ENCODE measurements at regions not wholly inside any gene's neighbourhood (a gene's known extent, or its start where the extent isn't known, plus 50 kb on each side); places are given as distances from the start of the nearest gene placed in this dataset.

DNA sequence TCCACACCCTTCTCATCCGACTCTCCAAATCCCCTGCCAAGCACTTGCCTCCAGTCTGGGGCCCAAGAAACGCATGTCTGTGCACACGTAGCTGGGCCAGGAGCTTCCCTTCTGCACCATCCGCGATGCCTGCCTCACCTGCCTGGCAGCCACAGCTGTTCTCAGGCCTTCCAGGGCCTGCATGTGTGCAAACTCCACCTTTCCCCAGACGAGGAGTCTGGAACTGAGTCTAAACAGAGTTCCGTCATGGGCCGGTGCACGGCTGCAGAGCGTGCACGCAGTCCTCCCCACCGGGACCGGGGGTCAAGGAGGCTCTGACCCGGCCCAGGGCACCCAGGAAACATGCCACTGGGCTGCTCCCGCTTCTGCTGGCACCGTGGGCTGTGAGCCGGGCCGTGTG lies 66.8 kb upstream of the SALL3 start:
- TF ChIP-seq, protein P1, sequence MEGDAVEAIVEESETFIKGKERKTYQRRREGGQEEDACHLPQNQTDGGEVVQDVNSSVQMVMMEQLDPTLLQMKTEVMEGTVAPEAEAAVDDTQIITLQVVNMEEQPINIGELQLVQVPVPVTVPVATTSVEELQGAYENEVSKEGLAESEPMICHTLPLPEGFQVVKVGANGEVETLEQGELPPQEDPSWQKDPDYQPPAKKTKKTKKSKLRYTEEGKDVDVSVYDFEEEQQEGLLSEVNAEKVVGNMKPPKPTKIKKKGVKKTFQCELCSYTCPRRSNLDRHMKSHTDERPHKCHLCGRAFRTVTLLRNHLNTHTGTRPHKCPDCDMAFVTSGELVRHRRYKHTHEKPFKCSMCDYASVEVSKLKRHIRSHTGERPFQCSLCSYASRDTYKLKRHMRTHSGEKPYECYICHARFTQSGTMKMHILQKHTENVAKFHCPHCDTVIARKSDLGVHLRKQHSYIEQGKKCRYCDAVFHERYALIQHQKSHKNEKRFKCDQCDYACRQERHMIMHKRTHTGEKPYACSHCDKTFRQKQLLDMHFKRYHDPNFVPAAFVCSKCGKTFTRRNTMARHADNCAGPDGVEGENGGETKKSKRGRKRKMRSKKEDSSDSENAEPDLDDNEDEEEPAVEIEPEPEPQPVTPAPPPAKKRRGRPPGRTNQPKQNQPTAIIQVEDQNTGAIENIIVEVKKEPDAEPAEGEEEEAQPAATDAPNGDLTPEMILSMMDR (IDR thresholded peaks at IDR 0.05; ENCODE audit: borderline replicate concordance, extremely low read depth, low read length, poor library complexity, severe bottlenecking): no peak
- TF ChIP-seq EZH2 (IDR thresholded peaks at IDR 0.05; ENCODE audit: borderline replicate concordance, low read depth, low read length, severe bottlenecking): no peak

All from DND-41 (cell line).